ENCODE measurements at regions not wholly inside any gene's neighbourhood (a gene's known extent, or its start where the extent isn't known, plus 50 kb on each side); places are given as distances from the start of the nearest gene placed in this dataset.

GRCh38 chr5:166286832-166287231 is 2004.6 kb upstream of the WWC1 start:
- TF ChIP-seq CBX5 (IDR thresholded peaks at IDR 0.05; ENCODE audit: low read depth) = no peak
- no peak for TF ChIP-seq FOXK2 (IDR thresholded peaks at IDR 0.05)
- TF ChIP-seq MAX (IDR thresholded peaks at IDR 0.05; ENCODE audit: low read depth, low read length) = no peak
- TF ChIP-seq CTCF (IDR thresholded peaks at IDR 0.05 in 2 of 3, conservative IDR thresholded peaks at IDR 0.05 in 1 of 3; ENCODE audit: control insufficient read depth in 2 of 3, extremely low read depth in 1 of 3, insufficient read depth in 1 of 3, low read depth in 3 of 3, low read length in 3 of 3) = no peak
- TF ChIP-seq TCF3 (IDR thresholded peaks at IDR 0.05; ENCODE audit: borderline replicate concordance, insufficient read depth, low read depth, low read length) = no peak
- no peak for TF ChIP-seq PAX8 (IDR thresholded peaks at IDR 0.05)
- TF ChIP-seq GABPA (IDR thresholded peaks at IDR 0.05; ENCODE audit: low read depth) = no peak
- TF ChIP-seq RAD21 (IDR thresholded peaks at IDR 0.05; ENCODE audit: insufficient read depth, low read depth, low read length) = no peak
- TF ChIP-seq BMI1 (IDR thresholded peaks at IDR 0.05; ENCODE audit: borderline replicate concordance) = no peak
- no peak for TF ChIP-seq JUNB (IDR thresholded peaks at IDR 0.05)
- TF ChIP-seq POLR2A (IDR thresholded peaks at IDR 0.05; ENCODE audit: low read depth, low read length) = no peak
- no peak for TF ChIP-seq EP300 (IDR thresholded peaks at IDR 0.05; ENCODE audit: borderline replicate concordance in 1 of 2, control insufficient read depth in 1 of 2, low read depth in 2 of 2, low read length in 2 of 2)
- TF ChIP-seq, protein P1, sequence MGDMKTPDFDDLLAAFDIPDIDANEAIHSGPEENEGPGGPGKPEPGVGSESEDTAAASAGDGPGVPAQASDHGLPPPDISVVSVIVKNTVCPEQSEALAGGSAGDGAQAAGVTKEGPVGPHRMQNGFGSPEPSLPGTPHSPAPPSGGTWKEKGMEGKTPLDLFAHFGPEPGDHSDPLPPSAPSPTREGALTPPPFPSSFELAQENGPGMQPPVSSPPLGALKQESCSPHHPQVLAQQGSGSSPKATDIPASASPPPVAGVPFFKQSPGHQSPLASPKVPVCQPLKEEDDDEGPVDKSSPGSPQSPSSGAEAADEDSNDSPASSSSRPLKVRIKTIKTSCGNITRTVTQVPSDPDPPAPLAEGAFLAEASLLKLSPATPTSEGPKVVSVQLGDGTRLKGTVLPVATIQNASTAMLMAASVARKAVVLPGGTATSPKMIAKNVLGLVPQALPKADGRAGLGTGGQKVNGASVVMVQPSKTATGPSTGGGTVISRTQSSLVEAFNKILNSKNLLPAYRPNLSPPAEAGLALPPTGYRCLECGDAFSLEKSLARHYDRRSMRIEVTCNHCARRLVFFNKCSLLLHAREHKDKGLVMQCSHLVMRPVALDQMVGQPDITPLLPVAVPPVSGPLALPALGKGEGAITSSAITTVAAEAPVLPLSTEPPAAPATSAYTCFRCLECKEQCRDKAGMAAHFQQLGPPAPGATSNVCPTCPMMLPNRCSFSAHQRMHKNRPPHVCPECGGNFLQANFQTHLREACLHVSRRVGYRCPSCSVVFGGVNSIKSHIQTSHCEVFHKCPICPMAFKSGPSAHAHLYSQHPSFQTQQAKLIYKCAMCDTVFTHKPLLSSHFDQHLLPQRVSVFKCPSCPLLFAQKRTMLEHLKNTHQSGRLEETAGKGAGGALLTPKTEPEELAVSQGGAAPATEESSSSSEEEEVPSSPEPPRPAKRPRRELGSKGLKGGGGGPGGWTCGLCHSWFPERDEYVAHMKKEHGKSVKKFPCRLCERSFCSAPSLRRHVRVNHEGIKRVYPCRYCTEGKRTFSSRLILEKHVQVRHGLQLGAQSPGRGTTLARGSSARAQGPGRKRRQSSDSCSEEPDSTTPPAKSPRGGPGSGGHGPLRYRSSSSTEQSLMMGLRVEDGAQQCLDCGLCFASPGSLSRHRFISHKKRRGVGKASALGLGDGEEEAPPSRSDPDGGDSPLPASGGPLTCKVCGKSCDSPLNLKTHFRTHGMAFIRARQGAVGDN (IDR thresholded peaks at IDR 0.05) = no peak

All from GM12878 (cell line).